LoVo (cell line): ENCODE measurements at regions not wholly inside any gene's neighbourhood (a gene's known extent, or its start where the extent isn't known, plus 50 kb on each side); places are given as distances from the start of the nearest gene placed in this dataset.
A peak's percentile ranks its signal among the peaks of the same experiment; 100 is the strongest.
"Not testable (repeated sequence)": the region's sequence is repeated elsewhere in the genome, so short reads cannot be mapped to it uniquely, and the experiment has no call there.

Experiments used
- DNase-seq: peaks from one replicate; pipeline ENCODE4 v3.0.0-alpha.2; 2016; ENCODE audit warnings: low spot score

GRCh38 chr17:63078707-63079106 lies 112.7 kb downstream of the TANC2 start:
- DNase-seq, result no peak

GRCh38 chr17:63082273-63082861 lies 116.3 kb downstream of the TANC2 start:
- DNase-seq, result no peak

GRCh38 chr17:63082952-63083351 lies 116.9 kb downstream of the TANC2 start:
- no peak for DNase-seq

- DNase-seq, result no peak
Observed at GRCh38 chr17:63086483-63087185, 120.6 kb downstream of the TANC2 start.

GRCh38 chr17:63090358-63091114 lies 124.5 kb downstream of the TANC2 start:
- not testable (repeated sequence) for DNase-seq

- DNase-seq, result not testable (repeated sequence)
Observed at GRCh38 chr17:63091909-63092308, 125.9 kb downstream of the TANC2 start.

GRCh38 chr17:63094631-63095030 lies 128.6 kb downstream of the TANC2 start:
- no peak for DNase-seq

GRCh38 chr17:63095459-63095858 lies 129.4 kb downstream of the TANC2 start:
- no peak for DNase-seq

GRCh38 chr17:63095879-63096278 lies 129.8 kb downstream of the TANC2 start:
- no peak for DNase-seq

- no peak for DNase-seq
Observed at GRCh38 chr17:63096426-63096825, 130.4 kb downstream of the TANC2 start.

- no peak for DNase-seq
Observed at GRCh38 chr17:63099425-63099824, 133.4 kb downstream of the TANC2 start.

- no peak for DNase-seq
Observed at GRCh38 chr17:63102034-63102433, 136.0 kb downstream of the TANC2 start.

GRCh38 chr17:63106050-63106449 lies 140.0 kb downstream of the TANC2 start:
- no peak for DNase-seq

- no peak for DNase-seq
Observed at GRCh38 chr17:63109661-63110060, 143.6 kb downstream of the TANC2 start.

GRCh38 chr17:63113167-63113566 lies 147.1 kb downstream of the TANC2 start:
- DNase-seq, result peak; percentile 9

GRCh38 chr17:63116228-63116627 lies 150.2 kb downstream of the TANC2 start:
- no peak for DNase-seq

- no peak for DNase-seq
Observed at GRCh38 chr17:63116967-63117830, 151.2 kb downstream of the TANC2 start.

GRCh38 chr17:63120406-63120805 lies 154.4 kb downstream of the TANC2 start:
- no peak for DNase-seq

GRCh38 chr17:63124536-63124935 lies 158.5 kb downstream of the TANC2 start:
- DNase-seq, result no peak

GRCh38 chr17:63124958-63125357 lies 158.9 kb downstream of the TANC2 start:
- DNase-seq, result no peak

- DNase-seq, result no peak
Observed at GRCh38 chr17:63125987-63126386, 160.0 kb downstream of the TANC2 start.

GRCh38 chr17:63126607-63127006 lies 160.6 kb downstream of the TANC2 start:
- DNase-seq, result no peak
